ENCODE measurements at regions not wholly inside any gene's neighbourhood (a gene's known extent, or its start where the extent isn't known, plus 50 kb on each side); places are given as distances from the start of the nearest gene placed in this dataset.

DNA sequence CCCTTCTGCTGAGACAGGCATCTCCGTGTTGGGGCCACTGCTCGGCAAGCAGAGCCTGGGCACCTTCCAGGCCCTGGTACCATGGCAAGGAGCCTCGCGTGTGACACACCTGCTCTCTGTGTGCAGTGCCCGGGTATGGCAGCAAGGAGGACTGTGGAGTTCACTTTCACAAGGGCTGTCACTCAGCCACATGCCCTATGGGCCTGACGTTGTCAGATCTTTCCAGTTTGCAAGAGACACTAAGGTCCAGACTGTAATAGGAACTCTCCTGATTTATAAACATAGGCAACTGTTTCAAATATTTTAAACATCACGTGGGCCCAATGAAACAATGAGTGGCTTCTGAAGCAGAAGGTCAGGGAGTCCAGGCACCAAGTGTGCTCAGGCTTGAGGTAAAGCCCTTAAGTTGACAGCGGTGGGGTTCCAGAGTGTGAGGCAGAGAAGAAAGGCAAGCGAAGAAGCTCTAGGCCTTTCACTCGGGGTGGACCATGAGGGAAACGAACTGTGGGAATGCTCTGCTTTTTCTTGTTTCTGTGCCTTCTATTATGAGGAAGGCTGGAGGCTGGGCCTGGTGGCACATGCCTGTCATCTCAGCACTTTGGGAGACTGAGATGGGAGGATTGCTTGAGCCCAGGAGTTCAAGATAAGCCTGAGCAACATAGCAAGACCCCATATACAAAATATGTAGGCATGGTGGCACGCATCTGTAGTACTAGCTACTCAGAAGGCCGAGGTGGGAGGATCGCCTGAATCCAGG lies 108.6 kb upstream of the TRIM2 start:
- TF ChIP-seq, protein P1, sequence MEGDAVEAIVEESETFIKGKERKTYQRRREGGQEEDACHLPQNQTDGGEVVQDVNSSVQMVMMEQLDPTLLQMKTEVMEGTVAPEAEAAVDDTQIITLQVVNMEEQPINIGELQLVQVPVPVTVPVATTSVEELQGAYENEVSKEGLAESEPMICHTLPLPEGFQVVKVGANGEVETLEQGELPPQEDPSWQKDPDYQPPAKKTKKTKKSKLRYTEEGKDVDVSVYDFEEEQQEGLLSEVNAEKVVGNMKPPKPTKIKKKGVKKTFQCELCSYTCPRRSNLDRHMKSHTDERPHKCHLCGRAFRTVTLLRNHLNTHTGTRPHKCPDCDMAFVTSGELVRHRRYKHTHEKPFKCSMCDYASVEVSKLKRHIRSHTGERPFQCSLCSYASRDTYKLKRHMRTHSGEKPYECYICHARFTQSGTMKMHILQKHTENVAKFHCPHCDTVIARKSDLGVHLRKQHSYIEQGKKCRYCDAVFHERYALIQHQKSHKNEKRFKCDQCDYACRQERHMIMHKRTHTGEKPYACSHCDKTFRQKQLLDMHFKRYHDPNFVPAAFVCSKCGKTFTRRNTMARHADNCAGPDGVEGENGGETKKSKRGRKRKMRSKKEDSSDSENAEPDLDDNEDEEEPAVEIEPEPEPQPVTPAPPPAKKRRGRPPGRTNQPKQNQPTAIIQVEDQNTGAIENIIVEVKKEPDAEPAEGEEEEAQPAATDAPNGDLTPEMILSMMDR (IDR thresholded peaks at IDR 0.05) = no peak

- TF ChIP-seq, protein P1 (IDR thresholded peaks at IDR 0.05) = no peak
These were observed 107.9 kb upstream of the TRIM2 start for GRCh38 chr4:153096344-153096743.

DNA sequence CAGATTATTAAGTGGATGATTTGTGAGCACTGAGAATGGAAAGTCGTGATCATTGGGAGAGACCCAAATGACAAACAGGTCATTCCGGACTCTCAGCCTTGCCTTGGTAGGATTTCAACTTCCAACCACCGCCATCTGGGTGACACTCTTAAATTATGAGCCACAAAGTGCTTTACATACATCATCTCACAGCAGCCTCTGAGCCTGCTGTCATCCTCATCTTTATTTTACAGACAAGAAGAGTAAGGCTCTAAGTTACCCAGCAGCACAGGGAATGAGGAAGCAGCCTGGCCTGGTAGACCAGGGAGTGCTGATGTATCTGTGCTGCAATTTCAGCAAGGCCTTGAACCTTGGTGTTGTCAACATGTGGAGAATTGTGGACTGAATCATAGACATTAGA lies 105.8 kb upstream of the TRIM2 start:
- TF ChIP-seq, protein P1 (IDR thresholded peaks at IDR 0.05) = no peak

GRCh38 chr4:153099391-153100140 lies 104.7 kb upstream of the TRIM2 start:
- TF ChIP-seq, protein P1 (IDR thresholded peaks at IDR 0.05) = no peak

DNA sequence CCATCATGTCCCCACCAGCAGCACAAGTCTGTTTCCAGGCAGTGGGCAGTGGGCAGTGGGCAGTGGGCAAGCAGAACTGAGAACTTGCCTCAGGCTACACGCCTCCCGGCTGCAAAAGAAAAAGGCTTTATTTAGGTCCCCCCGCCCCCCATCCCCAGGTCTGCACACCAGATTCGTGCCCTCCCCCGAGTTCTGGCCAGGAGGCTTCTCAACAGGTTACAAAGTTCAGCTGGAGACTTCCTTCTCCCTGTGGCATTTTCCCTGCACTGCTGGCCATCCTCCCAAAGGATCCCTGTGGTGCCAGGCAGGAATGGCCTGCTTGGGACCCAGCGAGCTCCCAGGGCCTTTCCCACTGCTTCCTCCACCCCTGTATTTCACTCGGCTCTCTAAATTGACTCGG lies 97.0 kb upstream of the TRIM2 start:
- TF ChIP-seq, protein P1 (IDR thresholded peaks at IDR 0.05) = no peak

- TF ChIP-seq, protein P1 (IDR thresholded peaks at IDR 0.05) = no peak
These were observed 94.9 kb upstream of the TRIM2 start for GRCh38 chr4:153109296-153109849.

- TF ChIP-seq, protein P1 (IDR thresholded peaks at IDR 0.05) = no peak
These were observed 93.5 kb upstream of the TRIM2 start for GRCh38 chr4:153110739-153111138.

Data from LNCAP (cell line).